Fibroblast of mammary gland (primary cell): ENCODE measurements at regions not wholly inside any gene's neighbourhood (a gene's known extent, or its start where the extent isn't known, plus 50 kb on each side); places are given as distances from the start of the nearest gene placed in this dataset.

Source experiments
- DNase-seq: peaks from one replicate; pipeline ENCODE4 v3.0.0-alpha.2; 2010; ENCODE audit warnings: low read depth
- H3K4me3 ChIP-seq: 2 replicates; pipeline ENCODE4 v1.5.1; 2011; ENCODE audit warnings: low read depth, mild to moderate bottlenecking, low read length, moderate library complexity; ENCODE audit not compliant: control insufficient read depth
- TF ChIP-seq, protein P1 (sequence below): conservative IDR thresholded peaks from 2 replicates; pipeline ENCODE4 v1.5.1; 2011; ENCODE audit warnings: low read depth, low read length, inconsistent platforms; ENCODE audit not compliant: control insufficient read depth, insufficient read depth

DNA sequence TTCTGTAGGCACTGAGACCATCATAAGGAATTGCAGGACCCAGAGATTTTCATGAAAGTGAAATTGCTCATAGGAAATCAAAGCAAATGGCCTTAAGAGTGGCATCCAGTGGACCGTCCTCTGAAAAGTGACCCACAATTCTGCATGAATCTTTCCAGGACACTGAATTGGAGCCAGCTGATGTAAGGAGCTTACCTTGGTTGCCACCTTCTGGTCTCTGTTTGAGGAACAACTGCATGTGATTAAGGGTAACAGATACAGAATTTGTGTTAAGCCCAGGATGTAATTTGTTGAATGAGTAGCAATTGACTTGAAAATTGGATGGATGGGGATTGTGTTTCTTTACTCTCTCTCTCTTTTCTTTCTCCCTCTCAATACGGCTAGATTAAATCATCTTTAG, 49.9 kb upstream of the GAS1 start:
- no peak overlapping the region for H3K4me3 ChIP-seq
- no peak for DNase-seq
- TF ChIP-seq, protein P1, sequence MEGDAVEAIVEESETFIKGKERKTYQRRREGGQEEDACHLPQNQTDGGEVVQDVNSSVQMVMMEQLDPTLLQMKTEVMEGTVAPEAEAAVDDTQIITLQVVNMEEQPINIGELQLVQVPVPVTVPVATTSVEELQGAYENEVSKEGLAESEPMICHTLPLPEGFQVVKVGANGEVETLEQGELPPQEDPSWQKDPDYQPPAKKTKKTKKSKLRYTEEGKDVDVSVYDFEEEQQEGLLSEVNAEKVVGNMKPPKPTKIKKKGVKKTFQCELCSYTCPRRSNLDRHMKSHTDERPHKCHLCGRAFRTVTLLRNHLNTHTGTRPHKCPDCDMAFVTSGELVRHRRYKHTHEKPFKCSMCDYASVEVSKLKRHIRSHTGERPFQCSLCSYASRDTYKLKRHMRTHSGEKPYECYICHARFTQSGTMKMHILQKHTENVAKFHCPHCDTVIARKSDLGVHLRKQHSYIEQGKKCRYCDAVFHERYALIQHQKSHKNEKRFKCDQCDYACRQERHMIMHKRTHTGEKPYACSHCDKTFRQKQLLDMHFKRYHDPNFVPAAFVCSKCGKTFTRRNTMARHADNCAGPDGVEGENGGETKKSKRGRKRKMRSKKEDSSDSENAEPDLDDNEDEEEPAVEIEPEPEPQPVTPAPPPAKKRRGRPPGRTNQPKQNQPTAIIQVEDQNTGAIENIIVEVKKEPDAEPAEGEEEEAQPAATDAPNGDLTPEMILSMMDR, result no peak

DNA sequence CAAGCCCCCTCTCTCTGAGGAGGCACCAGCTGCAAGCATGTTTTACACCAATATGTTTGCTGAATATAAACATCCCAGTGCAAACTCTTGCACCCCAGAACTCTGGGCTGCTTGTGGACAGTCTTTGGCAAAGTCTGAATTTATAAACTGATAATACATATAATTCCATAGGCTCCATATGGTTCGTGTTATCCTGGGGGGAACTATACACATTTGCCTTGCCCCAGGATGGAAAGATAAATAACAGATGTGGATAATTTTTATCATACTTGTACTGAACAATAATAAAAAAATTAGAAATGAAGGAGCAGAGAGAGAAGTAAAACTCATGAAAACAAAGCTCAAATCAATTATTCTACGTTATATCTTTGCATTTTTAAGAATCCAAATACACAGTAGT, 50.6 kb upstream of the GAS1 start:
- no peak for DNase-seq
- no peak overlapping the region for H3K4me3 ChIP-seq
- TF ChIP-seq, protein P1, result no peak

DNA sequence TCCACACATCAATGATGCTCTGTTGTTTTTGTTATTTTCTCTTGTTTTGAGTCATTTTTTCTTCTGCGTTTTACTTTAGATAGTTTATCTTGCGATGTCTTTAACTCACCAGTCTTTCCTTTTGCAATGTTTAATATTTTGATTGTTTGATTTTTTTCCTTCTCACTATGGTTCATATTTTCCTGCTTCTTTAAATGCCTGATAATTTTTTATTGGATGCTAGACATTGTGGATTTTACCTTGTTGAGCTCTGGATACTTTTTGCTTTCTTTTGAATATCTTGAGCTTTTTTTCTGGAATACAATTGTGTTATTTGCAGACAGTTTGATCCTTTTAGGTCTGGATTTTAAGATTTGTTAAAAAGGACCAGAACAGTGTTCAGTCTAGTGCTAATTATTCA, 55.2 kb upstream of the GAS1 start:
- TF ChIP-seq, protein P1, result no peak
- DNase-seq, result no peak

DNA sequence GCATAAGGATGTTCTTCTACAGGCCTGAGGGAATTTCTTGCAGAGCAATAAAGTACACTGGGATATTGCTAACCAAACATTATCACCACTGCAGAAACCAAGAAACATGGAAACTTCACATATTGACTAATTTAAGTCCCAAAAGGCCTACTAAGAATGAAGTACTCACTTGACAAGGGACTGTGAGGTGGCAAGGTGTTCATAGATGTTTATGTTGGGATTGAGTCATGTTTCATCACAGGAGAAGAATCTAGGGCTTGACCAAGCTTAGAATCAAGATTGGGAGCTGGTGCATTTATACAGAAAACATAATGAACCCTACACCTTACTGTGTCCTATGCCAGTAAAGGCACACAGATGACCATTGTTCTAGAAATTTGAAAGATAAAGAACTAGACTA, 56.7 kb upstream of the GAS1 start:
- no peak overlapping the region for H3K4me3 ChIP-seq
- peak; percentile 27 for DNase-seq
- TF ChIP-seq, protein P1, result no peak

More for the DNA sequence above, 55.2 kb upstream of the GAS1 start:
- no peak overlapping the region for H3K4me3 ChIP-seq

DNA sequence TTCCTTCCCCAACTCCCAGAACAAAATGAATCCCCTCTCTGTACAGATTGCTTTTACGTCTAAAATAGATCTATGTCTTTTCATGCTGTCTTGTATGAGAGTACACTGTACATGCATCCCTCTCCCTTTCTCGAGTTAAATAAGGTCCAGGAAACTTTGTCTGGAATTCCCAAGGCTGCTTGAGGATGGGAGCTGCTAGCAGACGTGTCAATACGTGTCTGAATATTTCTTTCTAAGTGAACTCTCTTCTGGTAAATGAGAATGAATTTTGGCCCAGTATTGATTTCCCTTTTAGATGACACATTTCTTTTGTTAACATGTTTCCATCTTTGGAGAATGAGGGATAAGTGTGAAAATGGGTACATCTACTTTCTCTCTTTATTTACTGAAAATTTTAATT, 59.6 kb upstream of the GAS1 start:
- TF ChIP-seq, protein P1, result no peak
- H3K4me3 ChIP-seq, result no peak overlapping the region
- DNase-seq, result no peak

DNA sequence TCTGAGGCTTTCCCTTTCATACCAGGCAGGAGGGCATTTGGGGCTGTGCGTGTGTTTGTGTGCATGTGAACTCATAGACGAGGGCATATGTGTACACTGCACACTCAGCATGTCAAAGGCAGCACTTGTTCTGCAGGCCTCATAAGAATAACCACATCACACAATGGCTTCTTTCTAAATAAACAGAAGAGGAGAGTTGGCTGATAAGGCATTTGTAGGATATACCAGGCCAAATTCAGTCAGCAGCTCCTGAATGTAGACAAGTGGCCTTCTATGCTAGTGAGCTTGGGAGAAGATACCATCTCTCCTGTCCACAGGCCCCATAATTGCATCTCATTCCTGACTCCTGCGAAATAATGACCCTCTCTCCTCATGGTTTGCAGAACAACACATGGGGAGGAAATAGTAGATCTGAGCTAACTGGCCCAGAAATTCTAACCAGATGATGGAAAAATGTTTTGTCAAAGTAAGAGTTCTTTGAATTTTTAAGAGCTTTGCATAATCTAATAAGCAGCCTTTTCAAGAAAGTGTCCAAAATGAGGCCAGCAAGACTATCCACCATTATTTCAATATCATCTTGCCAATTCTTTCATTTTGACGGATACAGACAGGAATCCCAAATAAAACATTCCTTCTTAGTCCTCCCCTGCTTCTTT, 60.5 kb upstream of the GAS1 start:
- no peak for DNase-seq
- no peak overlapping the region for H3K4me3 ChIP-seq
- TF ChIP-seq, protein P1, result no peak

DNA sequence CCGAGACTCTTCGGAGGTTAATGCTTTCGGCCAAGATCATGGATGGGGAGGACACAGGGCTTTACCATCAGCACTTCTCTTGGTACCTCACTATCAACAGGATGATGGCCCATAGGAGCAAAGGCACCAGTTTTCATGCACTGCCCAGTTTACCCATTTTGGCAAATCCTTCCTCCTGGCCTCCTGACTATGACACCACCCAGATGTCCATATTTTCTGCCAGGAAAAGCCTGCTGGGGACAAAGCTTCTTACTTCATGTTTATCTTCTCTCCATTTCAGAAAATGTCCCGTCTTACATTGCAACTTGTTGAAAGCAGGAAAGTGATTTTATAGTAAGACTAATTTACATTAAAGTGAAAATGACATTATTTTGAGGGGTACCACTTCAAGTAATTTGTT, 61.4 kb upstream of the GAS1 start:
- no peak for DNase-seq

More for the DNA sequence above, 61.4 kb upstream of the GAS1 start:
- H3K4me3 ChIP-seq, result no peak overlapping the region
- TF ChIP-seq, protein P1, result no peak
